ENCODE measurements at regions not wholly inside any gene's neighbourhood (a gene's known extent, or its start where the extent isn't known, plus 50 kb on each side); places are given as distances from the start of the nearest gene placed in this dataset.

GRCh38 chr4:125624951-125625350 lies 310.2 kb downstream of the FAT4 start:
- TF ChIP-seq CTCF (IDR thresholded peaks at IDR 0.05; ENCODE audit: borderline replicate concordance, extremely low read depth, low read length, poor library complexity, severe bottlenecking) (no peak), EZH2 (IDR thresholded peaks at IDR 0.05; ENCODE audit: borderline replicate concordance, low read depth, low read length, severe bottlenecking) (no peak)
